ENCODE measurements at regions not wholly inside any gene's neighbourhood (a gene's known extent, or its start where the extent isn't known, plus 50 kb on each side); places are given as distances from the start of the nearest gene placed in this dataset.

- Histone ChIP-seq H3K9me2 (replicated peaks; ENCODE audit: insufficient read depth, low read length) (no peaks in the 10 kb centered on the region), H3K4me3 (ENCODE audit: low read length) (no peak overlapping the region), H3K27ac (ENCODE audit: low read length) (no peak overlapping the region), H3K36me3 (replicated peaks; ENCODE audit: insufficient read depth, low read length) (no peaks in the 10 kb centered on the region), H3K9ac (ENCODE audit: low read length) (no peak overlapping the region), H3F3A (ENCODE audit: insufficient read depth, low read length) (no peaks in the 10 kb centered on the region), H3K27me3 (replicated peaks; ENCODE audit: insufficient read depth, low read length) (no peaks in the 10 kb centered on the region), H3K79me2 (ENCODE audit: low read length) (no peaks in the 10 kb centered on the region), H2AFZ (ENCODE audit: low read length) (no peak overlapping the region), H3K4me2 (ENCODE audit: low read depth, low read length) (no peak overlapping the region), H3K9me3 (replicated peaks; ENCODE audit: insufficient read depth, low read length) (no peaks in the 10 kb centered on the region), H4K20me1 (ENCODE audit: insufficient read depth, low read length) (no peaks in the 10 kb centered on the region), H3K4me1 (ENCODE audit: low read length) (no peaks in the 10 kb centered on the region)
- no peak for DNase-seq
- no peak for TF ChIP-seq EZH2phosphoT487 (IDR thresholded peaks at IDR 0.05; ENCODE audit: low read length)
- no peak for TF ChIP-seq CTCF (IDR thresholded peaks at IDR 0.05; ENCODE audit: low read length)
- TF ChIP-seq EZH2 (optimal IDR thresholded peaks at IDR 0.05; ENCODE audit: low read depth, low read length) = no peak
Measured at GRCh38 chrX:117407449-117408150, 709.0 kb downstream of the KLHL13 start.

- TF ChIP-seq EZH2phosphoT487 (IDR thresholded peaks at IDR 0.05; ENCODE audit: low read length) (no peak), EZH2 (optimal IDR thresholded peaks at IDR 0.05; ENCODE audit: low read depth, low read length) (no peak), CTCF (IDR thresholded peaks at IDR 0.05; ENCODE audit: low read length) (no peak)
- Histone ChIP-seq H4K20me1 (ENCODE audit: insufficient read depth, low read length) (no peaks in the 10 kb centered on the region), H3K36me3 (replicated peaks; ENCODE audit: insufficient read depth, low read length) (no peaks in the 10 kb centered on the region), H3F3A (ENCODE audit: insufficient read depth, low read length) (no peaks in the 10 kb centered on the region), H3K79me2 (ENCODE audit: low read length) (no peaks in the 10 kb centered on the region), H3K4me3 (ENCODE audit: low read length) (no peak overlapping the region), H3K9ac (ENCODE audit: low read length) (no peak overlapping the region), H3K4me1 (ENCODE audit: low read length) (no peaks in the 10 kb centered on the region), H3K9me2 (replicated peaks; ENCODE audit: insufficient read depth, low read length) (no peaks in the 10 kb centered on the region), H3K27ac (ENCODE audit: low read length) (no peak overlapping the region), H2AFZ (ENCODE audit: low read length) (no peak overlapping the region), H3K27me3 (replicated peaks; ENCODE audit: insufficient read depth, low read length) (no peaks in the 10 kb centered on the region), H3K4me2 (ENCODE audit: low read depth, low read length) (no peak overlapping the region), H3K9me3 (replicated peaks; ENCODE audit: insufficient read depth, low read length) (no peaks in the 10 kb centered on the region)
- no peak for DNase-seq
Measured at GRCh38 chrX:117400839-117401238, 715.8 kb downstream of the KLHL13 start.

- Histone ChIP-seq H2AFZ (ENCODE audit: low read length) (no peak overlapping the region), H3K27me3 (replicated peaks; ENCODE audit: insufficient read depth, low read length) (no peaks in the 10 kb centered on the region)
- TF ChIP-seq CTCF (IDR thresholded peaks at IDR 0.05; ENCODE audit: low read length) = no peak
- TF ChIP-seq EZH2phosphoT487 (IDR thresholded peaks at IDR 0.05; ENCODE audit: low read length) = no peak
- no peak for TF ChIP-seq EZH2 (optimal IDR thresholded peaks at IDR 0.05; ENCODE audit: low read depth, low read length)
Measured at GRCh38 chrX:117400005-117400404, 716.6 kb downstream of the KLHL13 start.

More at GRCh38 chrX:117400005-117400404, 716.6 kb downstream of the KLHL13 start:
- Histone ChIP-seq H3K79me2 (ENCODE audit: low read length) (no peaks in the 10 kb centered on the region), H3K9me2 (replicated peaks; ENCODE audit: insufficient read depth, low read length) (no peaks in the 10 kb centered on the region), H3K4me2 (ENCODE audit: low read depth, low read length) (no peak overlapping the region), H3K4me3 (ENCODE audit: low read length) (no peak overlapping the region), H3K27ac (ENCODE audit: low read length) (no peak overlapping the region), H3K36me3 (replicated peaks; ENCODE audit: insufficient read depth, low read length) (no peaks in the 10 kb centered on the region), H3F3A (ENCODE audit: insufficient read depth, low read length) (no peaks in the 10 kb centered on the region), H4K20me1 (ENCODE audit: insufficient read depth, low read length) (no peaks in the 10 kb centered on the region), H3K9me3 (replicated peaks; ENCODE audit: insufficient read depth, low read length) (no peaks in the 10 kb centered on the region), H3K9ac (ENCODE audit: low read length) (no peak overlapping the region), H3K4me1 (ENCODE audit: low read length) (no peaks in the 10 kb centered on the region)
- no peak for DNase-seq
